GM23338 (cell line): ENCODE measurements at regions not wholly inside any gene's neighbourhood (a gene's known extent, or its start where the extent isn't known, plus 50 kb on each side); places are given as distances from the start of the nearest gene placed in this dataset.

ENCODE experiments used
- CTCF ChIP-seq, 2 experiments: fragments of 200-600 bp in 1 of 2; sonication (generic) in 1 of 2; conservative IDR thresholded peaks; 2 replicates each; pipeline versions ENCODE4 v1.5.1 to v1.6.1; 2016 to 2017; ENCODE audit warnings: antibody characterized with exemption in 2 of 2, low read depth in 2 of 2, mild to moderate bottlenecking in 2 of 2, moderate library complexity in 1 of 2
- EZH2 ChIP-seq: fragments of 200-600 bp; sonication (generic); IDR thresholded peaks from one replicate; pipeline ENCODE4 v1.8.0; 2017; ENCODE audit warnings: antibody characterized with exemption, mild to moderate bottlenecking, low read depth; ENCODE audit not compliant: unreplicated experiment
- ZNF331 ChIP-seq: fragments of 250-450 bp; sonication (Bioruptor Pico); IDR thresholded peaks from 2 replicates; pipeline ENCODE4 v1.5.0; 2020; ENCODE audit warnings: low read depth, mild to moderate bottlenecking, moderate library complexity

- no peak for TF ChIP-seq EZH2
- no peak for TF ChIP-seq CTCF (conservative IDR thresholded peaks at IDR 0.05; ENCODE audit: low read depth in 2 of 2)
- TF ChIP-seq ZNF331 (CRISPR knock-in tag): no peak
These were observed 534.2 kb upstream of the ALCAM start for GRCh38 chr3:104832530-104832929.
